SU-DHL-6 (cell line): ENCODE measurements at regions not wholly inside any gene's neighbourhood (a gene's known extent, or its start where the extent isn't known, plus 50 kb on each side); places are given as distances from the start of the nearest gene placed in this dataset.

ENCODE experiments used
- EZH2phosphoT487 ChIP-seq: fragments of 200-600 bp; sonication (generic), shearing (Covaris generic); conservative IDR thresholded peaks from 2 replicates; pipeline ENCODE4 v1.6.1; 2018; ENCODE audit warnings: mild to moderate bottlenecking, antibody characterized with exemption, low read length, moderate library complexity, mixed read lengths
- TF ChIP-seq, protein P1 (sequence below): fragments of 200-600 bp; sonication (generic); IDR thresholded peaks from one replicate; pipeline ENCODE4 v1.5.1; 2017; ENCODE audit warnings: antibody characterized with exemption, mild to moderate bottlenecking, low read length, moderate library complexity; ENCODE audit not compliant: insufficient read depth, poor library complexity, severe bottlenecking

DNA sequence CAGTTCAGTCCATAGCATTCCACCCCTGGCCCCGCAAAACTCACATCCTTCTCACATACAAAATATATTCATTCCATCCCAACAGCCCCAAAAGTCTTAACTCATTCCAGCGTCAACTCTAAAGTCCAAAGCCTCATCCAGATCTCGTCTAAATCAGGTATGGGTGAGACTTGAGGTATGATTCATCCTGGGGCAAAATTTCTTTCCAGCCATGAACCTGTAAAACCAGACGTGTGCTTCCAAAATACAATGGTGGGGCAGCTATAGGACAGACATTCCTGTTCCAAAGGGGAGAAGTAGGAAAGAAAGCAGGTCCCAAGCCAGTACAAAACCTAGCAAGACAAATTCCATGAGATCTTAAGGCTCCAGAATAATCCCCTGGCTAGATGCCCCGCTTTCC is 76.9 kb downstream of the CLDN34 start:
- TF ChIP-seq, protein P1, sequence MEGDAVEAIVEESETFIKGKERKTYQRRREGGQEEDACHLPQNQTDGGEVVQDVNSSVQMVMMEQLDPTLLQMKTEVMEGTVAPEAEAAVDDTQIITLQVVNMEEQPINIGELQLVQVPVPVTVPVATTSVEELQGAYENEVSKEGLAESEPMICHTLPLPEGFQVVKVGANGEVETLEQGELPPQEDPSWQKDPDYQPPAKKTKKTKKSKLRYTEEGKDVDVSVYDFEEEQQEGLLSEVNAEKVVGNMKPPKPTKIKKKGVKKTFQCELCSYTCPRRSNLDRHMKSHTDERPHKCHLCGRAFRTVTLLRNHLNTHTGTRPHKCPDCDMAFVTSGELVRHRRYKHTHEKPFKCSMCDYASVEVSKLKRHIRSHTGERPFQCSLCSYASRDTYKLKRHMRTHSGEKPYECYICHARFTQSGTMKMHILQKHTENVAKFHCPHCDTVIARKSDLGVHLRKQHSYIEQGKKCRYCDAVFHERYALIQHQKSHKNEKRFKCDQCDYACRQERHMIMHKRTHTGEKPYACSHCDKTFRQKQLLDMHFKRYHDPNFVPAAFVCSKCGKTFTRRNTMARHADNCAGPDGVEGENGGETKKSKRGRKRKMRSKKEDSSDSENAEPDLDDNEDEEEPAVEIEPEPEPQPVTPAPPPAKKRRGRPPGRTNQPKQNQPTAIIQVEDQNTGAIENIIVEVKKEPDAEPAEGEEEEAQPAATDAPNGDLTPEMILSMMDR = no peak
- no peak for TF ChIP-seq EZH2phosphoT487
